ENCODE measurements at regions not wholly inside any gene's neighbourhood (a gene's known extent, or its start where the extent isn't known, plus 50 kb on each side); places are given as distances from the start of the nearest gene placed in this dataset.

DNA sequence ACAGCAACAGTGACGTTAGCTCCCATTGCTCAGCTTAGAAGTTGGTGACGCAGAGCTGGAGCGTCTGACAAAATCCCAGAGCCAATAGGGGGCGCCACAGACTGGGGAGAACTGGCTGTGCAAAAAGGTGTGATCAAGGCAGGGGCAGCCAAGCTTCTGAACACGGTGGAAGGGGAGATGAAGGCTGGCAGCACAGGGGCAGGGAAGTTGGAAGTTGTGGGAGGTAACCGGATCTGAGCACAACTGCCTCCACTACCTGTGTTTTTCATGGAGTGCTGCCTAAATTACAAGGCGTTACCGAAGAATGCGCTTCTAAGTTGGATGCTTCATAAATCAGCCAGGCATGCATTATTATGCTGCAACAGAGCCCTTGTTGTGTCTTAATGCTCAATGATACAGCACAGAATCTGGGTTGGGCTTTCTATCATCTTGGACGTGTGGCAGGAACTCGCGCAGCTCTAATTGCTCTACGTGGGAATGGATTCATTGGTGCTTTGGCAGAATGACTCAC lies 370.0 kb downstream of the SLC4A3 start:
- DNase-seq (ENCODE audit: low read depth), result no peak

- DNase-seq (ENCODE audit: low read depth), result no peak
Observed at GRCh38 chr2:219998107-219998506, 370.7 kb downstream of the SLC4A3 start.

- no peak for DNase-seq (ENCODE audit: low read depth)
Observed at GRCh38 chr2:219998714-219999227, 371.3 kb downstream of the SLC4A3 start.

DNA sequence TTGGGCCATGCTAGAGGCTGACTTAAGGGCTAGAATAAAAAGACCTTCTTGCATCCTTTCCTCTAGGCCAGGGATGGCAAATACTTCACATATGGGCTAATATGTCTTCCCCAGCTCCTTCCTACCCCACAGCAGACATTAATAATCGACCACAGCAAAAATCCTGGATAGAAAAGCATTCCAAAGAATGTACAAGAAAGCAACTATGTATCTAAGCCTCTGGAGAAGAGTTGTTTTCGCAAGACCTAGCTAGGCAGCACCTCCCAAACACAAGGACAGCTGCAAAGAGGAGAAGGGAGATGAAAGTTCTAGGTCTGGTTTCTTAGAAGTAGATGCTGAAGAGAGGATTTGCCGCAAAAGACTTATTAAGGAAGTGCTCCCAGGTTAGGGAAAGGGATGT lies 372.6 kb downstream of the SLC4A3 start:
- DNase-seq (ENCODE audit: low read depth), result no peak

DNA sequence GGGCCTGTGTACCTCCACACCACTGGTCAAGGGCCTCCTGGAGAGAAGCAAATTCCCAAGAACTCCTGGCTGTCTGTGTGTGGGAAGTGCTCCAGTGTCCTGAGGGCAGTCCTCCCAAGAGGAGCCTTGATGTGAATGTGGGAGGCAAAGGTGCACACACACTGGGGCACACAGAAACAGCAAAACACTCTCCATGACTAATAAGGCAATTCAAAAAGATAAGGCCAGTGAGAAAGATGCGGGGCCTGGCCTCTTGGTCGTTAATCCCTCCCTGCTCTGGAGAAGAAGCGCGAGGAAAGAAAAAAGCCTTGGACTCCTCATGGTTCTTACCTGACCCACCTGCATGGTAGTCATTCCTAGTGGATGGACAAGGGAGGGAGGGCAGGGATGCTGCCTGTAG lies 373.2 kb downstream of the SLC4A3 start:
- DNase-seq (ENCODE audit: low read depth), result no peak

DNA sequence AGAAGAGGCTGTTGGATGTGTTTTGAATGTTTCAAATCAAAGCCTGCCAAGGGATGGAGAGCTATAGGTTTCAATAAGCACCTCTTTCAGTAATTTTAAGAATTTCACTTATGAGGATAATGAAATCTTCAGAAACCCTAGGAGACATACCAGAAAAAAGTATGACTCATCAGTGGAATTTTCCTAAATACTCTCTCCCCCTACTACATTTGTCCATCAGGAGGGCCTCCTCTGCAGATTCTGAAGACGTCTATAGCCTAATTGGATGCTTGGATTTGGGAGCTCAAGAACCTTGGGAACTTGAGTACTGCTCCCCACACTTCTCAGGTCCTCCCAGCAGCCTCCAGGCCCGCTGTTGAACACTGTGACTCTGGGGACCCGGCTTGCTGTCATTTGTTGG lies 374.3 kb downstream of the SLC4A3 start:
- DNase-seq (ENCODE audit: low read depth), result no peak

DNA sequence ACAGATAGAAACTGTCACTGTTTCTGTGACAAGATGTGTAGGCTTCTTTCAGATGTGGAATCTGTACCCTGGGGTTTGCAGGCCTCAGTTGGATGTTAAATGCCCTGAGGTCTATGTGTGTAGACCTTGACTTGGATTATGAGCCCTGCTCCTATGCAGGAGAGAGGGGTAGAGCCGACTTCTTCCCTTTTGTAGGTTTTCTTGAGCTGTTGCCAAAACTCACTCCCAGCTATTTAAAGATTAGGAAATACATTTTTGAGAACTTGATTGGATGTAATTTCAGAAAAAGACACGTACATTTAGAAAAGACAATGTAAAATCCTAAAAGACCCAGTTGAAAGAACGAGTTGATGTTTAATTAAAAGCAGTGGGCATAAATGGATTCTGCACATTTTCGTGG lies 374.8 kb downstream of the SLC4A3 start:
- no peak for DNase-seq (ENCODE audit: low read depth)

DNA sequence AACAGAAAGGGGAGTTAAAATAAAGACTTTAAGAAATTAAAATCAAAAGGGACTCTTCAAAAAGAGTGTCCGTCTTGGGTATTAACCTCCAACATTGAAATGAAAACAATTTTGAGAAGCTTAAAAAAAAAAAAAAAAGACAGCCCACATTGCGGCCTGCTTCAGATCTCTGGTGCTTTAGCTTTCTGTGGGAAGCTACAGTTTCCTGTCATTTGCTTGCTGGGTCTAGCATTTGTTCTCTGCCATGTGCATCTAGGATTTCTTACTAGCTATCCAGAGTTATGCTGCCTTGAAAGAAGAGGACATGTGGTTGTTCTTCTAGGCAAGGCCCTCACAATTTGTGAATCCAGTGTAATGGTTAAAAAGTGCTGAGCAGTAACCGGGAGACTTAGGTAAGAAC lies 375.3 kb downstream of the SLC4A3 start:
- DNase-seq (ENCODE audit: low read depth), result no peak

GRCh38 chr2:220005362-220005761 lies 377.9 kb downstream of the SLC4A3 start:
- no peak for DNase-seq (ENCODE audit: low read depth)

DNA sequence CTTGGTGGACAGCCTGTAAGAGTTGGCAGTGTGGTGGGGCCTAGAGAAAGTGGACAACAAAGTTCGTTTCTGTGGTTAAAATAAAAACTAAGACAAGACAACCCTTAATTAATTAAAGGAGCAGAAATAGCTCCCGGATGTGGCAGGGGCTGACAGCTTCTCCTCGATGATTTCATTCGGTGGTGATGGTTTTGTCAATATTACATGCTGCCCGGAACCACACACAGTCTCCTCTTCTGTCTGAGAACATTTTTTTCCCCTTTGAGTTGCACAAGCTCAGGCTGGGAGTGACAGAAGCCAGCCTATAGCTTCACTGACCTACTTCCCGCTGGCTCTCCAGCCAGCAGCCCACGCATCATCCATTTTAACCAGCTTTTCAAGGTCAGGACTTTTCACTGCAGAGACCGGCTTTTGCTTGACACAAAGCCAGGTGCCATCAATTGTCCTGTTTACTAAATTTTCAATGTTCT lies 378.8 kb downstream of the SLC4A3 start:
- no peak for DNase-seq (ENCODE audit: low read depth)

DNA sequence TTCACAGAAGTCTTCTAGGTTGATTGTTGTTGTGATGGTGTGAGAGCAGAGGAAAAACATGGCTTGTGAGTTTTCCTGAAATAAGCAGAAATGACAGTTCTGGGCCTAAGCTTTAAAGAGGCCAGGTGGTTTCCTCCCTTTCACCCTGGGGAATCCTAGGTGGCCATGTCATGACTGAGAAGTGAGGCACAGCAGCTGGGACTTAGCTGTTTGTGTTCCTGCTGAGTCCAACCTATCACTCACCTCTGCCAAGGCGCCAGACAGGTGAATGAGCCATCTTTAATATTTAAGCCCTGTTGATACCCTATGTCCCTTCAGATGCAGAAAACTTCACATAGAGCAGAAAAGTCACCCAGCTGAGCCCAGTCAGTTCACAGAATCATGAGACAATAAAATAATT lies 384.4 kb downstream of the SLC4A3 start:
- no peak for DNase-seq (ENCODE audit: low read depth)

DNA sequence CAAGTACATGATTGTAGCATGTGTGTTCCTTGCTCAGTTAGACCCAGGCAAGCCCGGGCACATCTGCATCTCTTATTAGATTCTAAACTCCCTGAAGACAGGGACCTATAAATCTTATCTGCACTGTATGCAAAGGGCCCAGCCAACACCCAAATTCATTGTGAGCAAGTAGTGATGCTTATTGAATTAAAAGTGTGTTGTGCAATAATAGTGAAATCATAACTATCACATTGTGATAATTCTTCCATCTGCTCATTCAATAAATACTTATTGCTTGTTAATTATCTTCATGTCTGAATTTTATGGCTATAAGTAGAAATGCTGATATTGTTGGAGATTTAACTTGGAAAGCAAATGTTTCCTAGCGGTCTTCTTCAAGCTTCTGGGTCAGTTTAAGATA lies 387.5 kb downstream of the SLC4A3 start:
- no peak for DNase-seq (ENCODE audit: low read depth)

DNA sequence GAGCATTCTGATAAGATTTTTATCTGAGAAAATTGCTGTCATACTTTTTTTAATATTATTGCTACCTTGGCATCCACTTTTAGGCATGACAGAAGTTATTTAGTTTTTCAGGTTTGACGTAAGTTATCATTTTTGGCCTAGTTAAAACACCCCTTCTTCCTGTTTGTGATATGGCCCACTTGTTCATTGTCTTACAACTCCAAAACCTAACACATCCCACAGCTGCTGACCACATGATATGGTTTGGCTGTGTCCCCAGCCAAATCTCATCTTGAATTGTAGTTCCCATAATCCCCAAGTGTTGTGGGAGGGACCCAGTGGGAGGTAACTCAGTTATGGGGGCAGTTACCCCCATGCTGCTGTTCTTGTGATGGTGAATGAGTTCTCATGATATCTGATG lies 388.1 kb downstream of the SLC4A3 start:
- DNase-seq (ENCODE audit: low read depth), result no peak

GRCh38 chr2:220025207-220025606 lies 397.8 kb downstream of the SLC4A3 start:
- no peak for DNase-seq (ENCODE audit: low read depth)

- DNase-seq (ENCODE audit: low read depth), result no peak
Observed at GRCh38 chr2:220029013-220029412, 401.6 kb downstream of the SLC4A3 start.

GRCh38 chr2:220033546-220033945 lies 406.1 kb downstream of the SLC4A3 start:
- no peak for DNase-seq (ENCODE audit: low read depth)

DNA sequence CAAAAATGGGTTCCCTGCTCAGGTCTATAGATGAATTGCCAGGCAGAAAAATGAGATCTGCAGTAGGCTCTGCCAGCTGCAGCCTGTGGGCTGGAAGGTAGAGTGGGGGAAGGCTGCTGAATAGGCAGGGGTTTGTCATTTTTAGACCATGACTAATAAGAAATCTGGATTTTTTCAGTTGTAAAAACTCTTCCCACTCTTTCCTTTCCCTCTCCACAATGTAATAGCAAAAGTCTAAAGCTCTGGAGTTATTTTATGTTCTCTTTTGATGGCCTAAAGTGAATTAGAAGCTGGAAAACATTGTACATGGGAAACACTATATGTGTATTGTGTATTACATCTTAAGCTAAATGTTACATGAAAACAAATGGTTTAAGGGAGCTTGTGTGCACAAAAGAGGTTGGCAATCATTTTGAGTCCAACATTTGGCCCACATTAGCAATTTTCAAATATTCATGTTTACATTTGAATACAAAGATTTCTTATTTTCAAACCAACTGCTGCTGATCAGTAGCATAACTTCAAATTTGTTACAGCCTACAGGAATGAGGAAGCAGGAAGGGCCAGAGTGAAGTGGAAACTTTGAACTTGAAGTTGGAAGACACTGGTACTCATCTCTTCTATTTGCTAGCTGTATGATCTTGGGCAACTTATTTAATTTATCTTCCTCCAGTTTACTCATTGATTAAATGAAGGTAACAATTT lies 407.1 kb downstream of the SLC4A3 start:
- no peak for DNase-seq (ENCODE audit: low read depth)

DNA sequence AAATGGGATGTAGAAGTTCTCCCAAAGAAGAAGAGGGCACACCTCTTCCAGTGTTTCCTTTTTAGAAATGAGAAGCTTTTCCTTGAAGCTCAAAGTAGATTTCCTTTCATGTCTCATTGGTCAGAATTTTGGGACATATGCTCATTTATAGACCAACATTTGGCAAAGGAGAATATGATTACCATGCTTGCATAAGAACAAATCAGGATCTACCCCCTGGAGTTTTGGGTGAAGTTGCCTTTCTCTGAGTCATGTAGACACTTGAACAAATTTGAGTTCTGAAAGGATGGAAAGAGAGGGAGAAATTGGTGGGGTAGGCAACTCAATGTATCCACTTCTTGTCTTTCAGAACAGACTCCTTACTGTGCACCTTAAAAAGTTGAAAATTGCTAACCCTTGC lies 409.0 kb downstream of the SLC4A3 start:
- no peak for DNase-seq (ENCODE audit: low read depth)

GRCh38 chr2:220040346-220040745 lies 412.9 kb downstream of the SLC4A3 start:
- no peak for DNase-seq (ENCODE audit: low read depth)

DNA sequence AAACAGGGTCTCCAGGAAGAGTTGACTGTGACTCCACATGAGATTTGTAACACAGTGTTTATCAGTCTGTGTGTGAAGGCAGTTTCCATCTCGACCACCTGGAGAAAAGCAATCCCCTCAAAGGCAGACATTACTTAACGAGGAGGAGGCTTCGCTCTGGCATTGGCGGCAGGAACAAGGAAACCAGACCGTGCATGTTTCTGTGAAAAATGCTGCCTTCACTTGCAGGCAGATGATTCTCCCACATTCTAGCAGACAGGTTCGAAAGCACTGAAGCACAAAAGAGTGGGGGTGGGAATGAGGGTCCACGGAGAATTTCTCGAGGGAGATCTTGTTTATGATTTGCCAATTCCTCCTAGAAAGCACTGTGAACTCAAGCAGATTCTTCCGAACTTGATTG lies 414.0 kb downstream of the SLC4A3 start:
- no peak for DNase-seq (ENCODE audit: low read depth)

- DNase-seq (ENCODE audit: low read depth), result no peak
Observed at GRCh38 chr2:220043155-220043989, 415.9 kb downstream of the SLC4A3 start.

DNA sequence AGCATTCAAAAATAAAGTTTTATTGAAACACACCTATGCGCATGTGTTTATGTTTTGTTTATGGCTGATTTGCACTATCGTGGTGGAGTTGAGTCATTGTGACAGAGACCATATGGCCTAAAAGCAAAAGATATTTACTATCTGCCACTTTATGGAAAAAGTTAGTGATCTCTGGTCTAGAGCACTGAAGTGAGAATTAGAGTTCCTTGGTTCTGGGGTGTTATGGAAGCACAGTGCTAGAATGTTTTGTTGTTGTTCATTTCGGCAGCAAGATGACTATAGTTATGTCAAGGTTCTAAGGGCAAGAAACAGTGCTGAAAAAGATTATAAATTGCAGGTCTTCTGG lies 416.5 kb downstream of the SLC4A3 start:
- DNase-seq (ENCODE audit: low read depth), result no peak

- no peak for DNase-seq (ENCODE audit: low read depth)
Observed at GRCh38 chr2:220044383-220044782, 417.0 kb downstream of the SLC4A3 start.
